DND-41 (cell line): ENCODE measurements at regions not wholly inside any gene's neighbourhood (a gene's known extent, or its start where the extent isn't known, plus 50 kb on each side); places are given as distances from the start of the nearest gene placed in this dataset.

Experiments
- ATAC-seq: fragments of 200-7000 bp; cut with Tn5 transposase; 3 replicates; pipeline ENCODE4 v1.9.1; 2021; ENCODE audit warnings: low read depth; ENCODE audit not compliant: insufficient read depth
- DNase-seq: peaks from one replicate; pipeline ENCODE4 v3.0.0-alpha.2; 2020
- H2AFZ ChIP-seq: 2 replicates; pipeline ENCODE4 v1.6.0; 2012; ENCODE audit warnings: low read depth, low read length
- H3K27ac ChIP-seq: 2 replicates; pipeline ENCODE4 v1.5.1; 2012; ENCODE audit warnings: low read length, inconsistent platforms
- H3K27me3 ChIP-seq: fragments of 200-600 bp; sonication (generic); 2 replicates; pipeline ENCODE4 v1.6.0; 2012; ENCODE audit warnings: low read length, mild to moderate bottlenecking, inconsistent platforms; ENCODE audit not compliant: insufficient read depth, poor library complexity
- H3K36me3 ChIP-seq: 2 replicates; pipeline ENCODE4 v1.5.1; 2012; ENCODE audit warnings: low read length, inconsistent platforms; ENCODE audit not compliant: insufficient read depth
- H3K4me1 ChIP-seq: 2 replicates; pipeline ENCODE4 v1.5.1; 2012; ENCODE audit warnings: mild to moderate bottlenecking, low read length; ENCODE audit not compliant: insufficient read depth
- H3K4me2 ChIP-seq: 2 replicates; pipeline ENCODE4 v1.6.0; 2012; ENCODE audit warnings: mild to moderate bottlenecking, moderate library complexity, low read length, inconsistent platforms; ENCODE audit not compliant: insufficient read depth
- H3K4me3 ChIP-seq, 2 experiments: fragments of 200-600 bp in 1 of 2; shearing (Covaris generic) in 1 of 2; 2 replicates each; pipeline ENCODE4 v1.5.1; 2012 to 2016; ENCODE audit warnings: inconsistent platforms in 2 of 2, low read length in 2 of 2, mild to moderate bottlenecking in 2 of 2, low read depth in 1 of 2, moderate library complexity in 1 of 2
- H3K79me2 ChIP-seq: 2 replicates; pipeline ENCODE4 v1.6.0; 2012; ENCODE audit warnings: low read length, inconsistent platforms; ENCODE audit not compliant: insufficient read depth
- H3K9ac ChIP-seq: 2 replicates; pipeline ENCODE4 v1.6.0; 2012; ENCODE audit warnings: low read depth, mild to moderate bottlenecking, inconsistent platforms, low read length, moderate library complexity
- H3K9me3 ChIP-seq: 2 replicates; pipeline ENCODE4 v1.5.1; 2012; ENCODE audit warnings: low read length, moderate library complexity, mild to moderate bottlenecking, inconsistent platforms; ENCODE audit not compliant: insufficient read depth, severe bottlenecking
- H4K20me1 ChIP-seq: 2 replicates; pipeline ENCODE4 v1.6.0; 2012; ENCODE audit warnings: low read length; ENCODE audit not compliant: insufficient read depth
- EZH2 ChIP-seq: IDR thresholded peaks from 3 replicates; pipeline ENCODE4 v1.6.1; 2012; ENCODE audit warnings: borderline replicate concordance, low read depth, mild to moderate bottlenecking, moderate library complexity, low read length, inconsistent platforms; ENCODE audit not compliant: severe bottlenecking
- TF ChIP-seq, protein P1 (sequence below): IDR thresholded peaks from 2 replicates; pipeline ENCODE4 v1.5.1; 2012; ENCODE audit warnings: borderline replicate concordance, low read length, moderate library complexity, mild to moderate bottlenecking; ENCODE audit not compliant: poor library complexity, severe bottlenecking; ENCODE audit errors: extremely low read depth

DNA sequence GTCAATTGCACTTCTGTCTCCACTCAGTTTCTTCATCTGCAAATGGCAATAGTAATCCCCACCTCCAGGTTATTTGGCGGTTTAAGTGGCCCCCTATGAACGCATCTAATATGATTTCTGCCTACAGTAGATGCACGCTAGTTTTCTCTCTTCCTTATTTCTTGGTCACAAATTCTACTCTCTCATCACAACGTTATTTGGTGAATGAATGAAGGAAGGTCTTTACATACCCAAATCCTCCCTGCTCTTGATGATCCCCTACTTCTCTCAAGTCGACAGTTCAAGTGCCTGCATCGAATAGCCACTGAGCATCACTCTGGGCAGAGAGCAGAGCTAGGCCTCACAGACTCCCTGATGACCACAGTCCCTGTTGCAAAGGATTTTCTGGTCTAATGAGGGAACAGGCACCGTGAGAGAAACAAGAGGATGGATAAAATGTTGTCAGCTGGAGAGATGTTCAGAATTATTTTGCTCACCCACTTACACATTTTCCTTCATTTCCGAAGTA lies 181.2 kb upstream of the SMAD3 start:
- DNase-seq, result no peak
- Histone ChIP-seq H2AFZ (no peak overlapping the region), H3K9me3 (peaks cover 1% of the 10 kb centered on the region), H3K27ac (no peak overlapping the region), H3K4me3 (no peak overlapping the region), H3K9ac (no peak overlapping the region), H4K20me1 (no peaks in the 10 kb centered on the region), H3K79me2 (no peaks in the 10 kb centered on the region), H3K27me3 (no peaks in the 10 kb centered on the region), H3K36me3 (no peaks in the 10 kb centered on the region), H3K4me2 (no peak overlapping the region), H3K4me1 (no peaks in the 10 kb centered on the region)
- no peak for ATAC-seq
- TF ChIP-seq, protein P1, sequence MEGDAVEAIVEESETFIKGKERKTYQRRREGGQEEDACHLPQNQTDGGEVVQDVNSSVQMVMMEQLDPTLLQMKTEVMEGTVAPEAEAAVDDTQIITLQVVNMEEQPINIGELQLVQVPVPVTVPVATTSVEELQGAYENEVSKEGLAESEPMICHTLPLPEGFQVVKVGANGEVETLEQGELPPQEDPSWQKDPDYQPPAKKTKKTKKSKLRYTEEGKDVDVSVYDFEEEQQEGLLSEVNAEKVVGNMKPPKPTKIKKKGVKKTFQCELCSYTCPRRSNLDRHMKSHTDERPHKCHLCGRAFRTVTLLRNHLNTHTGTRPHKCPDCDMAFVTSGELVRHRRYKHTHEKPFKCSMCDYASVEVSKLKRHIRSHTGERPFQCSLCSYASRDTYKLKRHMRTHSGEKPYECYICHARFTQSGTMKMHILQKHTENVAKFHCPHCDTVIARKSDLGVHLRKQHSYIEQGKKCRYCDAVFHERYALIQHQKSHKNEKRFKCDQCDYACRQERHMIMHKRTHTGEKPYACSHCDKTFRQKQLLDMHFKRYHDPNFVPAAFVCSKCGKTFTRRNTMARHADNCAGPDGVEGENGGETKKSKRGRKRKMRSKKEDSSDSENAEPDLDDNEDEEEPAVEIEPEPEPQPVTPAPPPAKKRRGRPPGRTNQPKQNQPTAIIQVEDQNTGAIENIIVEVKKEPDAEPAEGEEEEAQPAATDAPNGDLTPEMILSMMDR, result no peak
- no peak for TF ChIP-seq EZH2

DNA sequence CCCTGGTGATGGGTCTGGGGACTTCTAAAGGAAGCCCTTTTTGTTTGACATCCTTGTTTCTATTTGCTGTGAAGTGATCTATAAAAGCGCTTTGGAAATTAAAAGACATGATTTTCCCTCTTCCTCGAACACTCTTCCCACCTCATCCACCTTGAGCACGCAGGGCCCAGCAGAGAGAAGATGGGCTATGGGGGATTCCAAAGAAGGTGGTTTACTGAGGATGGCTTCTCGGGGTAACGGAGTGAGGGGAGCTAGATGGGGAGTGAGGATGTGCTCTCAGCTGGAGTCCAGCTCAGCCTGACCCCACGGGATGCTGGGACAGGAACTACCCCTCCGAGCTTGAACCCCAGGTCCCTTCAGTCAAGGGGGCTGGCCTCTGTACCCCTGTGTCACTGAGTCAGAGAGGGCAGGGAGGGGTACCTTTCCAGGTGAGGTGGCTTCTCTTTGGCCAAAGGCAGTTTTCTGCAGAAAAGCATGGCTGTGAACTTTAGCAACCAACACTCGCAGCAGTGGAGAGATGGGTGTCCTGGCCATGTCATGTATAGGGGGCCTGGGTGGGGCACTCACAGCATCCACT lies 180.7 kb upstream of the SMAD3 start:
- no peaks in the 10 kb centered on the region for H4K20me1 ChIP-seq
- TF ChIP-seq, protein P1, result no peak
- TF ChIP-seq EZH2, result no peak
- no peak overlapping the region for H3K4me3 ChIP-seq
- no peaks in the 10 kb centered on the region for H3K36me3 ChIP-seq
- ATAC-seq (no peak), DNase-seq (no peak)
- no peak overlapping the region for H3K9ac ChIP-seq
- no peak overlapping the region for H2AFZ ChIP-seq
- H3K27ac ChIP-seq, result no peak overlapping the region
- H3K27me3 ChIP-seq, result no peaks in the 10 kb centered on the region
- no peaks in the 10 kb centered on the region for H3K79me2 ChIP-seq
- H3K9me3 ChIP-seq, result peaks cover 7% of the 10 kb centered on the region
- H3K4me2 ChIP-seq, result no peak overlapping the region
- H3K4me1 ChIP-seq, result no peaks in the 10 kb centered on the region

DNA sequence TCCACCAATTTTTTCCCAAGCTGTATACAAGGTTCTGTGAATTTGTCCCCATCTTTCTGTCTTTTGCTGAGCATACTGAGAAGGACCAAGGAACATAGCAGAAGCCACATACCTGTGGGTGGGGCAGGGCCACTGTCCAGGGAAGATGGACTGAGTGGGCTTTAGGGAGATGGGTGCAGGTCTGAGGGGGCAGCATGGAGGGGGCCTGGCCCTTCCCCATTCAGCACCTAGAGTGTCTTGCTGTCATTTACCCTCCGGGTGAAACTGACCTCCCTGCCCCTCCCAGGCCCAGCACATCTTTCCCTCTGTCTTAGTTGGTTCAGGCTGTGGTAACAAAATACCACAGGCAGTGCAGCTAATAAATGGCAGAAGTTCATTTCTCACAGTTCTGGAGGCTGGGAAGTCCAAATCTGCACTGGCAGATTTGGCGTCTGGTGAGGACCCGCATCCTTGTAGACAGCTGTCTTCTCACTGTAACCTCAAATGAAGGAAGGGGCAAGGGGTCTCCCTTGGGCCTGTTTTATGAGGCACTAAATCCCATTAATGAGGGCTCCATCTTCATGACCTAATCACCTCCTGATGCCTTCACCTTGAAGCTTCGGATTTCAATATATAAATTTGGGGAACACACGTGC lies 180.0 kb upstream of the SMAD3 start:
- DNase-seq, result no peak
- H3K27me3 ChIP-seq, result no peaks in the 10 kb centered on the region
- H3K4me3 ChIP-seq, result no peak overlapping the region
- no peak overlapping the region for H2AFZ ChIP-seq
- no peak for ATAC-seq
- H3K79me2 ChIP-seq, result no peaks in the 10 kb centered on the region
- H3K4me2 ChIP-seq, result no peak overlapping the region
- H3K9me3 ChIP-seq, result peaks cover 7% of the 10 kb centered on the region
- no peaks in the 10 kb centered on the region for H3K4me1 ChIP-seq
- TF ChIP-seq, protein P1, result no peak
- no peak for TF ChIP-seq EZH2
- H3K9ac ChIP-seq, result no peak overlapping the region
- H3K36me3 ChIP-seq, result no peaks in the 10 kb centered on the region
- no peaks in the 10 kb centered on the region for H4K20me1 ChIP-seq
- no peak overlapping the region for H3K27ac ChIP-seq
